Naive thymus-derived CD8-positive, alpha-beta T cell (primary cell): ENCODE measurements at regions not wholly inside any gene's neighbourhood (a gene's known extent, or its start where the extent isn't known, plus 50 kb on each side); places are given as distances from the start of the nearest gene placed in this dataset.
"Not testable (repeated sequence)": the region's sequence is repeated elsewhere in the genome, so short reads cannot be mapped to it uniquely, and the experiment has no call there.

ENCODE experiments used
- ATAC-seq, 2 donors: fragments of 150-1000 bp; cut with Tn5 transposase in 1 of 2; sonication (Bioruptor Pico), chemical (Tn5 transposase) in 1 of 2; 1 replicate in 1 of 2; 2 replicates in 1 of 2; pipeline ENCODE4 v1.10.0; 2021; ENCODE audit warnings: mild to moderate bottlenecking in 2 of 2, moderate library complexity in 2 of 2
- POLR2A ChIA-PET: fragments of 350-600 bp; sonication (Branson Sonifier 250); formaldehyde crosslinking; loops from one replicate; lab custom pipeline; 2021; ENCODE audit warnings: antibody characterized with exemption; lab: Charles Lee
- DNase-seq, 10 donors: peaks; one replicate each; pipeline versions ENCODE4 v3.0.0 to v3.0.0-alpha.2; 2020 to 2022
- H3K27ac Mint-ChIP-seq, 10 donors: one replicate each; pipeline ENCODE4 v1.8.0; 2020 to 2022; ENCODE audit warnings: mild to moderate bottlenecking in 10 of 10, mixed read lengths in 10 of 10, moderate library complexity in 4 of 10, inconsistent platforms in 1 of 10
- H3K27me3 Mint-ChIP-seq, 5 donors: one replicate each; pipeline ENCODE4 v1.8.0; 2021 to 2022; ENCODE audit warnings: mixed read lengths in 5 of 5
- H3K36me3 Mint-ChIP-seq, 3 donors: one replicate each; pipeline ENCODE4 v1.8.0; 2020 to 2022; ENCODE audit warnings: mixed read lengths in 3 of 3, mild to moderate bottlenecking in 2 of 3, inconsistent platforms in 1 of 3
- H3K4me1 Mint-ChIP-seq, 4 donors: one replicate each; pipeline ENCODE4 v1.8.0; 2021 to 2022; ENCODE audit warnings: mixed read lengths in 4 of 4
- H3K4me3 Mint-ChIP-seq, 10 donors: one replicate each; pipeline ENCODE4 v1.8.0; 2020 to 2022; ENCODE audit warnings: mild to moderate bottlenecking in 10 of 10, mixed read lengths in 10 of 10, moderate library complexity in 6 of 10, inconsistent platforms in 1 of 10
- H3K9me3 Mint-ChIP-seq, 9 donors: one replicate each; pipeline ENCODE4 v1.8.0; 2020 to 2022; ENCODE audit warnings: mixed read lengths in 9 of 9, mild to moderate bottlenecking in 3 of 9, inconsistent platforms in 1 of 9, moderate library complexity in 1 of 9

DNA sequence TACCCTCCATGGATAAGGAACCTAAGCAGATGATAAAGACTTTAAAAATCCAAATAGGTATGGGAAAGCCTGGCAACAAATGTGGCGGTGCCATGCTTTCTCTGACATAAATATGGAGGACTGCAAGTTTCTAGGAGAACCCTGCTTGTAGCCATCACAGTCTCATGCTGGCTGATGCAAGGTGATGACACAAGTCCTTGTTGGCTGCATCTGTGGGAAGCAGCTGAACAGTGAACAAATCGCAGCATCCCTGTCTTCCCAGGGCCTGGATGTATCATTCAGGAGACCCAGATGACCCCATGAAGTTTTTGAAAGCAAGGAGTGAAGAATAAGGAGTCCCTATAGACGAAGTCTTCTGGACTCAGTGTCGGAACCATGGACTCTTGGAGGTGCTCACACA lies 234.4 kb upstream of the HS3ST1 start:
- Mint-ChIP-seq H3K27ac (no peak overlapping the region), H3K4me3 (no peak overlapping the region), H3K27me3 (peaks cover 0 to 10% (median 0%) of the 10 kb centered on the region in 5 donors), H3K4me1 (no peaks in the 10 kb centered on the region), H3K36me3 (no peaks in the 10 kb centered on the region), H3K9me3 (no peaks in the 10 kb centered on the region)
- POLR2A ChIA-PET = no interaction called here
- ATAC-seq (no peak), DNase-seq (no peak)

DNA sequence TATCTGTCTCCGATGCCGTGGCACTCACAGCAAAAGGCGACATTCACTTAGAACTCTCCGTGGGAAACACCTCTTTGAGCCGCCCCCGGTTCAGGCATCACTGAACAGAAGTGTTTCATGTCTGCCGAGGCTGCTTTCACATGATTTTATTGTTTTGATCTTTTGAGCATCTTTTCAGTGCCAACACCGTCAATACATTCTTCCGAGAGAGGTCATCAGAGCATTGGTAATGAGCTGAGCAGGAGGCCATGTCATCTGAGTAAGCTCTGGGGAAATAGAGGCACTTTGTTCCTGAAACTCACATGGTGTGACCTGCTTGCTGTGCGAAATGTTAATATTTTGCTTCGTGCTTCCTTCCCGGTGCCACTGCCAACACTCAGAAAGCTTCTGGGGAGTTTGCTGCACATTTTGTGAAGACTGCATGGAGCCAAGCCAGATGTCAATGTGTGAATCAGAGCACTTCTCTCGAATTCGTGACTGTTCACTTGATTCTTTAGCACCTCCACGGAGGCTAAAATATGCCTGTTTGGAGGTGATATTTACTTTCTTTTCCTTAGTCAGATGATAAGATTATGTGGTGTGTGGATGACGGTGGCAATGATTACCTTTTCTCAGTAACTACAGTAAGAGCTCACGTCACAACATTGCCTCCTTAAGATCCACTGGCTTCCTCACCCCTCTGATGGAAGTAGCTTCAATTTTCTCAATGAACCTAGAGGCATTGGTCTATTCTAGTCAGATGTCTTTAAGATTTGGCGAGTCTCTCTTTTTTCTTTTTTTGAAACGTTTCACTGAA lies 222.3 kb upstream of the HS3ST1 start:
- DNase-seq = no peak
- peaks cover 0 to 14% (median 2%) of the 10 kb centered on the region in 5 donors for H3K27me3 Mint-ChIP-seq

DNA sequence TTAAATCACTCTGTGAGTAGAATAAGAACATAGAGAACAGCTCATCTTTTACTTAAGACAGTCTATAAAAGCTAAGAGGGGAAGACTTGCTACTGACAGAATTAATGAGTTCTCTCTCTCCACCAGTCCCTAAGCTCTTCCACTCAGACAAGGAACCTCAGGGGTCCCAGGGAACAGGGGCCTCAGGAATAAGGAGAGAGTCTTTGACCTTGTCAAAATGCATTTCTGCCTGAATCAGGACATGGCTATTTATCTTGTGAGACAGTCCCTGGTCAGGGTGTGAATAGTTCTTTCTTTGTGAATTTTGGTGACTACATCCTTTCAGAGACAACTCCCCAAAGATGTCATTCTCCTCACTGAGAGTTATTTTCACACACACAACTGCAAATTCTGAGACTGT lies 218.7 kb upstream of the HS3ST1 start:
- Mint-ChIP-seq H3K27me3 (peaks cover 4 to 26% (median 11%) of the 10 kb centered on the region in 5 donors), H3K27ac (no peak overlapping the region), H3K36me3 (no peaks in the 10 kb centered on the region), H3K4me3 (no peak overlapping the region), H3K4me1 (no peaks in the 10 kb centered on the region), H3K9me3 (peaks cover 0 to 10% (median 5%) of the 10 kb centered on the region in 9 donors)
- ATAC-seq = no peak
- POLR2A ChIA-PET = no interaction called here
- no peak for DNase-seq

More for the DNA sequence above, 222.3 kb upstream of the HS3ST1 start:
- Mint-ChIP-seq H3K9me3 (no peaks in the 10 kb centered on the region), H3K27ac (no peak overlapping the region), H3K36me3 (no peaks in the 10 kb centered on the region), H3K4me3 (no peak overlapping the region), H3K4me1 (no peaks in the 10 kb centered on the region)
- POLR2A ChIA-PET = no interaction called here
- no peak for ATAC-seq

DNA sequence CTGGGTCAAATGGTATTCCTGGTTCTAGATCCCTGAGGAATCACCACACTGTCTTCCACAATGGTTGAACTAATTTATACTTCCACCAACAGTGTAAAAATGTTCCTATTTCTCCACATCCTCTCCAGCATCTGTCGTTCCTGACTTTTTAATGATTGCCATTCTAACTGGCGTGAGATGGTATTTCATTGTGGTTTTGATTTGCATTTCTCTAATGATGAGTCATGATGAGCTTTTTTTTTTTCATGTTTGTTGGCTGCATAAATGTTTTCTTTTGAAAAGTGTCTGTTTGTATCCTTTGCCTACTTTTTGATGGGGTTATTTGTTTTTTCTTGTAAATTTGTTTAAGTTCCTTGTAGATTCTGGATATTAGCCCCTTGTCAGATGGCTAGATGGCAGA lies 214.4 kb upstream of the HS3ST1 start:
- H3K36me3 Mint-ChIP-seq, H3K4me3 Mint-ChIP-seq, H3K4me1 Mint-ChIP-seq, DNase-seq, ATAC-seq, H3K27ac Mint-ChIP-seq, POLR2A ChIA-PET: not testable (repeated sequence)
- Mint-ChIP-seq H3K9me3 (peaks cover 0 to 24% (median 11%) of the 10 kb centered on the region in 9 donors), H3K27me3 (peaks cover 4 to 24% (median 14%) of the 10 kb centered on the region in 5 donors)

DNA sequence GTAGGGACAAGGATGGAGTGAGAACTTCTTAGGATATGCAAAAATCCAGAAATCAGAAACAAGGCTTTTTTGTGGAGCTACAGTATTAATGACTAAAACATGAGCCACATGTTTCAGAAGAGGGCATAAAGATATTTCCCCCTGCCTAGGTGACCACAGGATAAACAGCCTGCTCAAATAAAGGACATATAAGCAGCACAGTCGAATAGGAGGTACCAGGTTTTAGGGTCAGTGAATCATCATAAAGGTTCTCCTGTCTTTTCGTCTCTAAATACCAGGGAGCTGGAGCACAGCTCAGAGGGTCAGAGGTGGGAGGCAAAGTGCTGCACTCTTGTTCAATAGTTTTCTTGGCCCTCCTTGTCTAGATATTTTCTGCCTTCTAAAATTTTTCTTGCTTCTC lies 211.9 kb upstream of the HS3ST1 start:
- Mint-ChIP-seq H3K4me3 (no peak overlapping the region), H3K27ac (no peak overlapping the region), H3K36me3 (peaks cover 0 to 8% (median 2%) of the 10 kb centered on the region in 3 donors), H3K4me1 (no peaks in the 10 kb centered on the region), H3K27me3 (peaks cover 3 to 19% (median 14%) of the 10 kb centered on the region in 5 donors), H3K9me3 (peaks cover 0 to 24% (median 12%) of the 10 kb centered on the region in 9 donors)
- ATAC-seq = no peak
- POLR2A ChIA-PET = no interaction called here
- no peak for DNase-seq

DNA sequence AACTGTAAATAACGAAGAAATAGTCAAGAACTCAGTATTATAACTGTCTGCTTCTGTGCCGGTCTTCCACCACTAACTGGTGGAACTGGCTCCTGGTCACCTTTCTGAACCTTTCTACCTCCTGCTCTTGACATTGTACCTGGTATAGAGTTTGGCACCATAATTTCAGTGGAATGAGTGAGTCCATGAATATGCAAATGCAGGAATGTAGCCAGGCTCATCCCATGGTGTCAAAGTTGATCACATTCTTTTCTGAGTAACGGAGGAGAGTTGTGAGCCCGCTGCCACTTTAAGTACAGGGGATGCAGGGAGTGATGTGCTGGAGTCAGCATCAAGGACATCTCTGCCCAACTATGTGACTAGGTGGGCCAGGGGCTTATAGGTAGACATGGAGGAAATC lies 207.9 kb upstream of the HS3ST1 start:
- Mint-ChIP-seq H3K9me3 (peaks cover 0 to 19% (median 7%) of the 10 kb centered on the region in 9 donors), H3K27me3 (peaks cover 0 to 4% (median 3%) of the 10 kb centered on the region in 5 donors), H3K27ac (no peak overlapping the region), H3K4me3 (no peak overlapping the region), H3K36me3 (peaks cover 0 to 8% (median 2%) of the 10 kb centered on the region in 3 donors), H3K4me1 (no peaks in the 10 kb centered on the region)
- ATAC-seq (no peak), DNase-seq (no peak)
- POLR2A ChIA-PET = no interaction called here

DNA sequence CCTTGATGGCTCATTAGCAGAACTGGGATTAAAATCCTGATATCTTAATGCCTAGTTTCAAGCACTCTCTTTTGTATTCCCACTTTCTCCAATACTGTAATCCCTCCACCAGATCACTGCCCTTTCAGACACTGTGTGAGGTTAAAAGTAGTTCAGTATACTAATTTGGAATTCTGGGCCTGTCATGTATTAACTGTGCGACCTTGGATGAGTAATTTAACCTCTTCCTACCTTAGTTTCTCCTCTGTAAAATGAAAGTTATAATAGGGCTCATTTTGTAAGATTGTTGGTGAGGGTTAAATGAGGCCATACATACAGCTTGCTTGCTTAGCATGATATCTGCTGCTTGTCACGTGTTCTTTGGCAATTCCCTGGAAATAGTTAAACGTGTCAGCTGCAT lies 207.3 kb upstream of the HS3ST1 start:
- peaks cover 0 to 4% (median 3%) of the 10 kb centered on the region in 5 donors for H3K27me3 Mint-ChIP-seq
- peaks cover 0 to 8% (median 2%) of the 10 kb centered on the region in 3 donors for H3K36me3 Mint-ChIP-seq
- no peak for ATAC-seq
- no peak for DNase-seq
- no peak overlapping the region for H3K4me3 Mint-ChIP-seq
- H3K27ac Mint-ChIP-seq = no peak overlapping the region
- H3K4me1 Mint-ChIP-seq = no peaks in the 10 kb centered on the region
- POLR2A ChIA-PET = no interaction called here
- peaks cover 0 to 19% (median 7%) of the 10 kb centered on the region in 9 donors for H3K9me3 Mint-ChIP-seq

DNA sequence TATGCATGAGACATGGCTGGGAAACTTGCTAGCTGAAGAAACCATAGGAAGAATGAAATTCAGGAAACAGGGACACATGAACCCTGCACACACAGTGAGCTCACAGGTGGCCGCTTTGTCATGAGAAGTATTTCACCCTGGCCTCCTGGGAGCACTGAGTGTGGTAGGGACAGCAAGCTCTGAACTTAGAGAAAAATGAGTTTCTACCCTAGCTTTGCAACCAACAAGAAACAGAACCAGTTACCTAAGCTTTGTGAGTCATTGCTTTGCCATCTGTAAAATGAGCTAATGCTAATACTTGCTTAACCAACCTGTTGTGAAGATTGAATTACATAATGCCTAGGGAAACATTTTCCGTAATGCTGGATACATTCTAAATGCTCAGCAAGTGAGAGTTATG lies 206.6 kb upstream of the HS3ST1 start:
- no peak overlapping the region for H3K4me3 Mint-ChIP-seq
- peaks cover 0 to 17% (median 7%) of the 10 kb centered on the region in 9 donors for H3K9me3 Mint-ChIP-seq
- DNase-seq (no peak), ATAC-seq (no peak)
- POLR2A ChIA-PET = no interaction called here
- peaks cover 0 to 3% (median 2%) of the 10 kb centered on the region in 5 donors for H3K27me3 Mint-ChIP-seq
- no peak overlapping the region for H3K27ac Mint-ChIP-seq
- peaks cover 0 to 3% (median 0%) of the 10 kb centered on the region in 4 donors for H3K4me1 Mint-ChIP-seq
- H3K36me3 Mint-ChIP-seq = peaks cover 0 to 8% (median 2%) of the 10 kb centered on the region in 3 donors

DNA sequence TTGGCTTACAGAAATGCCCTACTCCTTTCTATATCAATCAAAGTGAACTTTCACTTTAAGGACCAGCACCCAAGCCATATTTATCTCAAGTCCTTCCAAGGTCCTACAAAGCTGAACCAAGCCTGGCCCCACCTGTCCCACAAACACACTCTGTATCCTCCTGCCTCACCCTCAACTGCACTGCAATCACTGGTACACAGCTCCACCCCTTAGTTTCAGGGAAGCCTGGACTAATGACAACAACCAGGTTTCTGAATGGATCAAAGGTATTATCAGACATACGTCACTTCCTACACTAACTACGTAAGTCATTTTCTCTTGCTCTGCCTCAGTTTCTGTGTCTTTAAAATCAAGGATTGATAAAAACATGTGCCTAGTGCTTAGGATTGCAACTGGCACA lies 205.6 kb upstream of the HS3ST1 start:
- Mint-ChIP-seq H3K36me3 (peaks cover 0 to 8% (median 2%) of the 10 kb centered on the region in 3 donors), H3K4me1 (peaks cover 0 to 4% (median 0%) of the 10 kb centered on the region in 4 donors), H3K9me3 (peaks cover 0 to 10% (median 6%) of the 10 kb centered on the region in 9 donors), H3K27me3 (peaks cover 0 to 8% (median 3%) of the 10 kb centered on the region in 5 donors), H3K4me3 (no peak overlapping the region), H3K27ac (no peak overlapping the region)
- POLR2A ChIA-PET = no interaction called here
- no peak for ATAC-seq
- no peak for DNase-seq

DNA sequence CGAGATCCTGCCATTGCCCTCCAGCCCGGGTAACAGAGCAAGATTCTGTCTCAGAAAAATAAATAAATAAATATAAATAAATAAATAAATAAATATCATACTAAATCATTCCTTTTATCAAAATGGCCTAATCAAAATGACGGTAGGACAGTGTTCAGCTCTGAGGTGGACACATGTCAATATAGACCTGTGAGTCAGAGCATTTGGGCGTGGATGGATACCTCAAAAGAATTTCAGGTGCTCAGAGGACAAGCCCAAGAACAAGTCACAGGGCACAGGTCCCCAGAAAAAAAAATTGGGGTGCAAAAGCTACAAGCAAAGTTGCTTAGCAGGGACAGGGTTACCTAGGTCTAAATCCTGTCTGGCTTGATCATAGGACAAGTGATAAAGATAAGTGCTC lies 204.7 kb upstream of the HS3ST1 start:
- Mint-ChIP-seq H3K36me3 (no peaks in the 10 kb centered on the region), H3K4me1 (peaks cover 0 to 4% (median 0%) of the 10 kb centered on the region in 4 donors), H3K27ac (no peak overlapping the region), H3K9me3 (peaks cover 0 to 3% (median under 1%) of the 10 kb centered on the region in 9 donors), H3K4me3 (no peak overlapping the region), H3K27me3 (peaks cover 0 to 10% (median 3%) of the 10 kb centered on the region in 5 donors)
- DNase-seq (no peak), ATAC-seq (no peak)
- POLR2A ChIA-PET = no interaction called here

DNA sequence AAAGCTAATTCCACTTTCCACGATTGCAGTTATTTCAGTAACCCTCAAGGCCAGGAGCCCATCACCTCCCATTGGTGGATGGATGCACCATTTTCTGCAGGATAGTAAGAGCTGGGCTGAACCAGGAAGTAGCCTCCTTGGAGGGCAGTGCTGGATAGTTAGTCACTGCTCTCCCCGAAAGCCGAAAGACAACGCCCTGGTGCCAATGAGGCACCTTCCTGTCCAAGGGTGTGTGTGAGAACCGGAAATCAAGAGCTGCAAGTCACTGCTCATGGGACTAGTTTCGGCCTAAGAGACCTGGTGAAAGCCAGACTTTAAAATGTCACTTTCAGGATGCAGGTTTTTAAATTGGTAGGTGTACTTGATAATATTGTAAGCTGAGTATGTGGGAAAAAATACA lies 203.8 kb upstream of the HS3ST1 start:
- Mint-ChIP-seq H3K27ac (no peak overlapping the region), H3K9me3 (peaks cover 0 to 3% (median 0%) of the 10 kb centered on the region in 9 donors), H3K36me3 (no peaks in the 10 kb centered on the region), H3K4me3 (no peak overlapping the region), H3K4me1 (peaks cover 0 to 4% (median 0%) of the 10 kb centered on the region in 4 donors), H3K27me3 (peaks cover 0 to 10% (median 3%) of the 10 kb centered on the region in 5 donors)
- DNase-seq (no peak), ATAC-seq (no peak)
- POLR2A ChIA-PET = no interaction called here

DNA sequence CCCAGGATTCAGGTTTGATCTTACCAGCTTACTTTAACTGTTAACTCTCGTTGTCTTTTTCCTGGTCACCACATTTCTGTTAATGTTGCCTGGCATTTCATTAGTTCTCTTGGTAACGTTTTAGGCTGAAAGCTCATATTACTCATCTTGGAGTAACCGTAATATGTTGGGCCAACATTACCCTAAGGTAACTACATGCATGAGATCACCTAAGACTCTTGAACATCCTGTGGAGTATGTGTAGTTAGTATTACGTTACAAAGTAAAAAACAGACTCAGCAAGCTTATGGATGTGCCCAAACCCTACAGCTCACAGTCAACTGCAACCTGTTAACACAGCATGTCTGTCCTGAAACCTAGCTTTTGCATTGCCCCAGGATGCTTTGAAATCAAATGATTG lies 203.3 kb upstream of the HS3ST1 start:
- H3K4me3 Mint-ChIP-seq = no peak overlapping the region
- POLR2A ChIA-PET = no interaction called here
- no peaks in the 10 kb centered on the region for H3K36me3 Mint-ChIP-seq

DNA sequence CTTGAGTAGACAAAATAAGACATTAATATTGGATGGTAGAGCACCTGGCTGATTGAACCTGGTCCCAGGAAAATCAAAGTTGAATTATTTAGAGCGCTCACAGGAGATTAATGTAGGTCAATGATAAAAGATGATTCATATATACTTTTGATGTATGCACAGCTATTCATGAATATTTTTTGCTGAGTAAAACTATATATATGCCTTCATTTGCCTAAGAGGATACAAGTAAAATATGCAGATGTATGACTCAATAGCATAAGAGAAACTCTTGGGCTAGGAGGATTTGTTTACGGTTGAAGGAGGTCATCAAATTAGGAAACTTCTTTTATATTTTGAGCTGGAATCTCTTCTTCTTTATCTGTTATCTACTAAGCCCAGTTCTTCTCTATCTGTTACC lies 202.7 kb upstream of the HS3ST1 start:
- POLR2A ChIA-PET = no interaction called here

More for the DNA sequence above, 203.3 kb upstream of the HS3ST1 start:
- H3K4me1 Mint-ChIP-seq = peaks cover 0 to 4% (median 0%) of the 10 kb centered on the region in 4 donors
- no peak overlapping the region for H3K27ac Mint-ChIP-seq
- H3K9me3 Mint-ChIP-seq = peaks cover 0 to 3% (median 0%) of the 10 kb centered on the region in 9 donors
- peaks cover 0 to 10% (median 3%) of the 10 kb centered on the region in 5 donors for H3K27me3 Mint-ChIP-seq
- DNase-seq = no peak
- no peak for ATAC-seq

More for the DNA sequence above, 202.7 kb upstream of the HS3ST1 start:
- H3K4me3 Mint-ChIP-seq = no peak overlapping the region
- H3K36me3 Mint-ChIP-seq = no peaks in the 10 kb centered on the region
- H3K4me1 Mint-ChIP-seq = peaks cover 0 to 4% (median 0%) of the 10 kb centered on the region in 4 donors
- H3K27ac Mint-ChIP-seq = no peak overlapping the region
- no peak for DNase-seq
- H3K9me3 Mint-ChIP-seq = peaks cover 0 to 3% (median 0%) of the 10 kb centered on the region in 9 donors
- H3K27me3 Mint-ChIP-seq = peaks cover 0 to 10% (median 3%) of the 10 kb centered on the region in 5 donors
- no peak for ATAC-seq
